Activated T-cell treated with anti-CD3 and anti-CD28 coated beads for 48 hours (primary cell): ENCODE measurements at regions not wholly inside any gene's neighbourhood (a gene's known extent, or its start where the extent isn't known, plus 50 kb on each side); places are given as distances from the start of the nearest gene placed in this dataset.
A peak's percentile ranks its signal among the peaks of the same experiment; 100 is the strongest.

Source experiments
- DNase-seq: peaks from one replicate; pipeline ENCODE4 v3.0.0-alpha.2; 2020; ENCODE audit warnings: low read depth

GRCh38 chr6:157756708-157757429 is 66.2 kb upstream of the SNX9 start:
- peak; percentile 71 for DNase-seq

- DNase-seq: no peak
These were observed 65.3 kb upstream of the SNX9 start for GRCh38 chr6:157757430-157758403.

- DNase-seq: no peak
These were observed 64.5 kb upstream of the SNX9 start for GRCh38 chr6:157758516-157759023.

- DNase-seq: no peak
These were observed 64.0 kb upstream of the SNX9 start for GRCh38 chr6:157759028-157759427.

- DNase-seq: no peak
These were observed 62.9 kb upstream of the SNX9 start for GRCh38 chr6:157760137-157760536.

- no peak for DNase-seq
These were observed 62.3 kb upstream of the SNX9 start for GRCh38 chr6:157760589-157761330.

- DNase-seq: no peak
These were observed 61.6 kb upstream of the SNX9 start for GRCh38 chr6:157761331-157761921.

- DNase-seq: no peak
These were observed 61.1 kb upstream of the SNX9 start for GRCh38 chr6:157761926-157762325.

- DNase-seq: no peak
These were observed 60.4 kb upstream of the SNX9 start for GRCh38 chr6:157762636-157763035.

GRCh38 chr6:157763129-157763903 is 59.7 kb upstream of the SNX9 start:
- DNase-seq: no peak

- DNase-seq: no peak
These were observed 59.2 kb upstream of the SNX9 start for GRCh38 chr6:157763904-157764177.

- peak; percentile 75 for DNase-seq
These were observed 58.6 kb upstream of the SNX9 start for GRCh38 chr6:157764178-157765068.

- no peak for DNase-seq
These were observed 55.9 kb upstream of the SNX9 start for GRCh38 chr6:157766901-157767774.

- no peak for DNase-seq
These were observed 55.3 kb upstream of the SNX9 start for GRCh38 chr6:157767775-157768156.

- DNase-seq: no peak
These were observed 54.7 kb upstream of the SNX9 start for GRCh38 chr6:157768304-157768703.

GRCh38 chr6:157768863-157769551 is 54.0 kb upstream of the SNX9 start:
- no peak for DNase-seq

- no peak for DNase-seq
These were observed 53.1 kb upstream of the SNX9 start for GRCh38 chr6:157769776-157770426.

- DNase-seq: no peak
These were observed 52.1 kb upstream of the SNX9 start for GRCh38 chr6:157770946-157771345.
